Esophagus muscularis mucosa (tissue), 3 donors: ENCODE measurements at regions not wholly inside any gene's neighbourhood (a gene's known extent, or its start where the extent isn't known, plus 50 kb on each side); places are given as distances from the start of the nearest gene placed in this dataset.
"Not testable (repeated sequence)": the region's sequence is repeated elsewhere in the genome, so short reads cannot be mapped to it uniquely, and the experiment has no call there.

Experiments used
- CTCF ChIP-seq, 3 experiments: fragments of 200-600 bp in 2 of 3; fragments of 450-650 bp in 1 of 3; sonication (generic) in 2 of 3; IDR thresholded peaks; one replicate each; pipeline ENCODE4 v1.5.1; 2017 to 2019; ENCODE audit warnings: antibody characterized with exemption in 3 of 3, mild to moderate bottlenecking in 2 of 3, moderate library complexity in 1 of 3
- POLR2A ChIP-seq: fragments of 450-650 bp; IDR thresholded peaks from one replicate; pipeline ENCODE4 v1.6.1; 2017; ENCODE audit warnings: antibody characterized with exemption, moderate library complexity, mild to moderate bottlenecking, low read depth

GRCh38 chr2:66177128-66177796, 257.7 kb upstream of the MEIS1 start:
- TF ChIP-seq POLR2A; CTCF (IDR thresholded peaks at IDR 0.05): not testable (repeated sequence)
